Right atrium auricular region (tissue), 2 donors: ENCODE measurements at regions not wholly inside any gene's neighbourhood (a gene's known extent, or its start where the extent isn't known, plus 50 kb on each side); places are given as distances from the start of the nearest gene placed in this dataset.
A peak's percentile ranks its signal among the peaks of the same experiment; 100 is the strongest.

Experiments
- DNase-seq: peaks from one replicate; pipeline ENCODE4 v3.0.0-alpha.2; 2019; ENCODE audit warnings: low spot score
- H3K27ac ChIP-seq, 2 donors: fragments of 200-600 bp; sonication (generic); 1 replicate in 1 of 2; 2 replicates in 1 of 2; pipeline ENCODE4 v1.5.1; 2016 to 2019
- H3K27me3 ChIP-seq, 2 donors: fragments of 200-600 bp; sonication (generic); one replicate each; pipeline versions ENCODE4 v1.5.1 to v1.6.0; 2017 to 2019
- H3K36me3 ChIP-seq: fragments of 200-600 bp; sonication (generic); one replicate; pipeline ENCODE4 v1.5.1; 2016
- H3K4me1 ChIP-seq, 2 donors: fragments of 200-600 bp; sonication (generic); one replicate each; pipeline versions ENCODE4 v1.5.1 to v1.6.0; 2017 to 2019
- H3K4me3 ChIP-seq, 2 donors: fragments of 200-600 bp; sonication (generic); 1 replicate in 1 of 2; 2 replicates in 1 of 2; pipeline ENCODE4 v1.5.1; 2017 to 2019; ENCODE audit warnings: mild to moderate bottlenecking in 1 of 2, moderate library complexity in 1 of 2
- H3K9me3 ChIP-seq, 2 donors: fragments of 200-600 bp; sonication (generic); one replicate each; pipeline ENCODE4 v1.5.1; 2019
- TF ChIP-seq, protein P1 (sequence below), 2 donors: fragments of 200-600 bp; sonication (generic); IDR thresholded peaks; one replicate each; pipeline ENCODE4 v1.5.1; 2019; ENCODE audit warnings: antibody characterized with exemption in 2 of 2

GRCh38 chr7:94298943-94299342 lies 95.8 kb upstream of the COL1A2 start:
- no peaks in the 10 kb centered on the region for H3K9me3 ChIP-seq
- peaks cover 0 to 18% of the 10 kb centered on the region in 2 donors for H3K4me1 ChIP-seq
- TF ChIP-seq, protein P1, sequence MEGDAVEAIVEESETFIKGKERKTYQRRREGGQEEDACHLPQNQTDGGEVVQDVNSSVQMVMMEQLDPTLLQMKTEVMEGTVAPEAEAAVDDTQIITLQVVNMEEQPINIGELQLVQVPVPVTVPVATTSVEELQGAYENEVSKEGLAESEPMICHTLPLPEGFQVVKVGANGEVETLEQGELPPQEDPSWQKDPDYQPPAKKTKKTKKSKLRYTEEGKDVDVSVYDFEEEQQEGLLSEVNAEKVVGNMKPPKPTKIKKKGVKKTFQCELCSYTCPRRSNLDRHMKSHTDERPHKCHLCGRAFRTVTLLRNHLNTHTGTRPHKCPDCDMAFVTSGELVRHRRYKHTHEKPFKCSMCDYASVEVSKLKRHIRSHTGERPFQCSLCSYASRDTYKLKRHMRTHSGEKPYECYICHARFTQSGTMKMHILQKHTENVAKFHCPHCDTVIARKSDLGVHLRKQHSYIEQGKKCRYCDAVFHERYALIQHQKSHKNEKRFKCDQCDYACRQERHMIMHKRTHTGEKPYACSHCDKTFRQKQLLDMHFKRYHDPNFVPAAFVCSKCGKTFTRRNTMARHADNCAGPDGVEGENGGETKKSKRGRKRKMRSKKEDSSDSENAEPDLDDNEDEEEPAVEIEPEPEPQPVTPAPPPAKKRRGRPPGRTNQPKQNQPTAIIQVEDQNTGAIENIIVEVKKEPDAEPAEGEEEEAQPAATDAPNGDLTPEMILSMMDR (IDR thresholded peaks at IDR 0.05): no peak
- DNase-seq: no peak
- H3K36me3 ChIP-seq: no peaks in the 10 kb centered on the region
- peak overlapping the region; percentile 70 to 75 for H3K27ac ChIP-seq
- H3K27me3 ChIP-seq: no peaks in the 10 kb centered on the region
- H3K4me3 ChIP-seq: no peak overlapping the region

DNA sequence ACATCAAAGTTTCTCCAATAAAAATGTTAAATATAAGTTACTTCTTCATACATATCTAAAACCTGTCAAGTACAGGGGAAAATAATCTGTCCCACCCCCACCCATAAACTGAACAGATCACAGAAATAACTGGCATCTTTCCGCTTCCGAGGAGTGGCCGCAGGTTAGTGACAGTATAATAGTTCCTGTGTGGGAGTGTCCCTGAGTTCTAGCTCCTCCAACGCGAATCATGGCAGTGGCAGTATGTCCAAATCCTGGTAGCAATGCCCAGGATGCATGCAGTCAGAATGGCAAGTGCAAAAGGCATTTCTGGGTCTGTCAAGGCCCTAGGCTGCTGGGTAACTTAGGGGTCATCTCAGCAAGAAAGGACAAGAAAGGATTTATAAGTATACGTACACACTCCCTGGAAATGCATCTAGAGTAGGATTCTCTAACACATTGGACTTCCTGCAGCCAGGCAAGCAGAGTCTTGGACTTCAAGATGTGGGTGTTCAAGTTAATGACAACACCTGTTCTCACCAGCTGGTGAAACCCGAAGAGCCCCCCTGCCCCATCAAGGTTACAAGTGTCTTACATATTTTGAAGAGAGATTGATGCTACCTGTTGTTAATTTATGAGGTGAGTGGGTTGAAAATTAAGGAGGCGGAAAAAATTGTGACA lies 94.4 kb upstream of the COL1A2 start:
- Histone ChIP-seq H3K36me3 (no peaks in the 10 kb centered on the region), H3K9me3 (no peaks in the 10 kb centered on the region), H3K27me3 (no peaks in the 10 kb centered on the region), H3K4me3 (no peak overlapping the region), H3K27ac (peak overlapping the region; percentile 63 to 75), H3K4me1 (peaks cover 0 to 20% of the 10 kb centered on the region in 2 donors)
- TF ChIP-seq, protein P1 (IDR thresholded peaks at IDR 0.05): no peak
- no peak for DNase-seq

DNA sequence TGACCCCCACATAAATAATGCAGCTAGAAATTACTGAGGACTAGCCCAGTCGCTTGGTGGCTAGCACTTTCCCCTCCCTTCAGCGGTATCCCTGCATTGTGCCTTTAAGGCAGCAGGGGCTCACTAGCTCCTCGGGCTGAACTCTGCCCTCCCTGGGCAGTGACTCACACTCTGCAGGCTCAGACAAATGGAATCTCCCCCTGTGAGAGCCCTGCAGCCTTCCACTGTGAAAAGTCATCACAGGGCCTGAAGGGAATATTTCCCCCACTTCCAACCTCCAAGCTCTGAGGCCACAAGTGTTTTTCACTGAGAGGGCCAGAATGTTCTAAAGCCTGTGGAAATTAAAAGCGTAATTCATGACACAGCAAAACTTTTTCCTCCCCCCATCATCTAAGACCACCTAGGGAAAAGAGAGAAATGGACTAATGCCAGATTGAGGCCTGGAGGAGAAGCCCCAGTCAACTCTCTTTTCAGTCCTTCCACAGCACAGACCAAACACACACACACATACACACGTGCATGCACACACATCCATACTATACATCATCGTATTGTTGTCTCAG lies 93.6 kb upstream of the COL1A2 start:
- TF ChIP-seq, protein P1 (IDR thresholded peaks at IDR 0.05): no peak
- peak overlapping the region; percentile 63 to 75 for H3K27ac ChIP-seq
- H3K9me3 ChIP-seq: no peaks in the 10 kb centered on the region
- DNase-seq: peak; percentile 85
- peaks cover 0 to 20% of the 10 kb centered on the region in 2 donors for H3K4me1 ChIP-seq
- H3K27me3 ChIP-seq: no peaks in the 10 kb centered on the region
- H3K36me3 ChIP-seq: no peaks in the 10 kb centered on the region
- no peak overlapping the region for H3K4me3 ChIP-seq

DNA sequence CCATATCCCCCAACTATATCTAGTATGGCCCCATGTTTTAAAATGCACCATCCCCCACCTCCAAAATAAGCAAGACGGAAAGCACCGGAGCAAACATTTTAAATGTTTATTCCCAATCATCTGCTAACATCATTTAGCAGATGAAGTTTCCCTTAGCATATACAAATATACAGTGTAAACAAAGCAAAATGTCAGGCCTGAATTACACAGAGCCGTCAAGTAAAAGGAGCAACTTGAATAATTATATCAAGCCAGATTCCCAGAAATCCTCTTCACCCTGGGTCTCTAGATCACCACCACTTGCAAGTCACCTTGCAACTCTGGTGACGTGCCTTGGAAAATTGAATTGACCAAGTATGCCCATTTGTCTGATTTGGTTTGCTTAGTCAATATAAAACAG lies 91.6 kb upstream of the COL1A2 start:
- H3K9me3 ChIP-seq: no peaks in the 10 kb centered on the region
- H3K4me1 ChIP-seq: peaks cover 0 to 15% of the 10 kb centered on the region in 2 donors
- H3K27ac ChIP-seq: peak overlapping the region; percentile 58 to 63
- no peaks in the 10 kb centered on the region for H3K27me3 ChIP-seq
- H3K4me3 ChIP-seq: no peak overlapping the region
- TF ChIP-seq, protein P1 (IDR thresholded peaks at IDR 0.05): no peak
- H3K36me3 ChIP-seq: no peaks in the 10 kb centered on the region
- DNase-seq: no peak

- no peaks in the 10 kb centered on the region for H3K27me3 ChIP-seq
- H3K27ac ChIP-seq: peak overlapping the region; percentile 58 to 63
- no peaks in the 10 kb centered on the region for H3K9me3 ChIP-seq
- TF ChIP-seq, protein P1 (IDR thresholded peaks at IDR 0.05): no peak
- peaks cover 0 to 15% of the 10 kb centered on the region in 2 donors for H3K4me1 ChIP-seq
- DNase-seq: no peak
- no peak overlapping the region for H3K4me3 ChIP-seq
- no peaks in the 10 kb centered on the region for H3K36me3 ChIP-seq
Measured at GRCh38 chr7:94303695-94304094, 91.0 kb upstream of the COL1A2 start.
